Fibroblast of lung (primary cell): ENCODE measurements at regions not wholly inside any gene's neighbourhood (a gene's known extent, or its start where the extent isn't known, plus 50 kb on each side); places are given as distances from the start of the nearest gene placed in this dataset.
A peak's percentile ranks its signal among the peaks of the same experiment; 100 is the strongest.

Experiments used
- DNase-seq, 2 donors: peaks; one replicate each; pipeline versions ENCODE4 v3.0.0 to v3.0.0-alpha.2; 2010; ENCODE audit warnings: low read depth in 2 of 2
- H2AFZ ChIP-seq: 2 replicates; pipeline ENCODE4 v1.5.1; 2012; ENCODE audit warnings: low read length, control low read depth, inconsistent platforms
- H3K27ac ChIP-seq: 2 replicates; pipeline ENCODE4 v1.5.1; 2011; ENCODE audit warnings: low read length, control low read depth; ENCODE audit not compliant: insufficient read depth
- H3K27me3 ChIP-seq: 2 replicates; pipeline ENCODE4 v1.5.1; 2011; ENCODE audit warnings: mild to moderate bottlenecking, low read length; ENCODE audit not compliant: control insufficient read depth, insufficient read depth
- H3K36me3 ChIP-seq: 2 replicates; pipeline ENCODE4 v1.5.1; 2011; ENCODE audit warnings: low read length; ENCODE audit not compliant: control insufficient read depth, insufficient read depth
- H3K4me1 ChIP-seq: 2 replicates; pipeline ENCODE4 v1.5.1; 2011; ENCODE audit warnings: low read length; ENCODE audit not compliant: control insufficient read depth, insufficient read depth; ENCODE audit errors: extremely low read depth
- H3K4me2 ChIP-seq: 2 replicates; pipeline ENCODE4 v1.5.1; 2011; ENCODE audit warnings: low read length, control low read depth; ENCODE audit not compliant: insufficient read depth; ENCODE audit errors: extremely low read depth
- H3K4me3 ChIP-seq, 4 experiments: fragments of 200-600 bp in 1 of 4; sonication (generic) in 1 of 4; replicated peaks in 1 of 4; 2 replicates each; pipeline ENCODE4 v1.5.1; 2011 to 2016; ENCODE audit warnings: low read length in 4 of 4, low read depth in 3 of 4, mild to moderate bottlenecking in 3 of 4, control low read depth in 2 of 4, inconsistent platforms in 1 of 4, mixed read lengths in 1 of 4; ENCODE audit not compliant: insufficient read depth in 1 of 4; ENCODE audit errors: control extremely low read depth in 1 of 4
- H3K79me2 ChIP-seq: 2 replicates; pipeline ENCODE4 v1.5.1; 2012; ENCODE audit warnings: mild to moderate bottlenecking, low read length, inconsistent platforms; ENCODE audit not compliant: control insufficient read depth, insufficient read depth
- H3K9ac ChIP-seq: 2 replicates; pipeline ENCODE4 v1.5.1; 2011; ENCODE audit warnings: mild to moderate bottlenecking, low read length, control low read depth; ENCODE audit not compliant: insufficient read depth
- H3K9me3 ChIP-seq: 2 replicates; pipeline ENCODE4 v1.5.1; 2012; ENCODE audit warnings: low read depth, low read length; ENCODE audit not compliant: control insufficient read depth, insufficient read depth
- H4K20me1 ChIP-seq: 2 replicates; pipeline ENCODE4 v1.5.1; 2011; ENCODE audit warnings: low read length; ENCODE audit not compliant: control insufficient read depth, insufficient read depth; ENCODE audit errors: extremely low read depth
- CTCF ChIP-seq, 2 donors: IDR thresholded peaks in 1 of 2; conservative IDR thresholded peaks in 1 of 2; 1 replicate in 1 of 2; 2 replicates in 1 of 2; pipeline ENCODE4 v1.5.1; 2011 to 2012; ENCODE audit warnings: low read length in 2 of 2, control low read depth in 1 of 2, inconsistent platforms in 1 of 2, low read depth in 1 of 2, mild to moderate bottlenecking in 1 of 2
- EZH2 ChIP-seq: IDR thresholded peaks from 2 replicates; pipeline ENCODE4 v1.5.1; 2012; ENCODE audit warnings: low read length, control low read depth, mild to moderate bottlenecking; ENCODE audit errors: missing control alignments

GRCh38 chr2:175838979-175839378, 163.1 kb downstream of the LNPK start:
- no peak overlapping the region for H2AFZ ChIP-seq
- H3K36me3 ChIP-seq, result no peaks in the 10 kb centered on the region
- H3K9ac ChIP-seq, result no peak overlapping the region
- TF ChIP-seq CTCF (conservative IDR thresholded peaks at IDR 0.05 in 1 of 2, IDR thresholded peaks at IDR 0.05 in 1 of 2; ENCODE audit: low read depth in 1 of 2, low read length in 2 of 2) (no peak), EZH2 (no peak)
- no peaks in the 10 kb centered on the region for H4K20me1 ChIP-seq
- no peak for DNase-seq
- no peak overlapping the region for H3K4me2 ChIP-seq
- H3K79me2 ChIP-seq, result no peaks in the 10 kb centered on the region
- H3K27ac ChIP-seq, result no peak overlapping the region
- no peak overlapping the region for H3K4me3 ChIP-seq
- no peaks in the 10 kb centered on the region for H3K9me3 ChIP-seq
- peaks cover 11% of the 10 kb centered on the region for H3K4me1 ChIP-seq
- no peaks in the 10 kb centered on the region for H3K27me3 ChIP-seq

- Histone ChIP-seq H2AFZ (no peak overlapping the region), H3K4me3 (no peak overlapping the region), H3K27ac (no peak overlapping the region), H3K9me3 (no peaks in the 10 kb centered on the region), H4K20me1 (no peaks in the 10 kb centered on the region), H3K4me1 (peaks cover 6% of the 10 kb centered on the region), H3K79me2 (no peaks in the 10 kb centered on the region), H3K27me3 (no peaks in the 10 kb centered on the region), H3K9ac (no peak overlapping the region), H3K36me3 (no peaks in the 10 kb centered on the region), H3K4me2 (peak overlapping the region; percentile 29)
- peak; percentile 87 to 96 for DNase-seq
- no peak for TF ChIP-seq CTCF (conservative IDR thresholded peaks at IDR 0.05 in 1 of 2, IDR thresholded peaks at IDR 0.05 in 1 of 2; ENCODE audit: low read depth in 1 of 2, low read length in 2 of 2)
- no peak for TF ChIP-seq EZH2
Measured at GRCh38 chr2:175837046-175837445, 165.0 kb downstream of the LNPK start.

- Histone ChIP-seq H3K4me1 (peaks cover 6% of the 10 kb centered on the region), H4K20me1 (no peaks in the 10 kb centered on the region), H3K9ac (no peak overlapping the region), H3K36me3 (no peaks in the 10 kb centered on the region), H2AFZ (no peak overlapping the region), H3K79me2 (no peaks in the 10 kb centered on the region), H3K4me2 (no peak overlapping the region), H3K4me3 (no peak overlapping the region), H3K27me3 (no peaks in the 10 kb centered on the region), H3K27ac (no peak overlapping the region), H3K9me3 (no peaks in the 10 kb centered on the region)
- no peak for TF ChIP-seq EZH2
- DNase-seq, result peak in 1 of 2 donors; percentile 63
Measured at GRCh38 chr2:175836361-175836760, 165.7 kb downstream of the LNPK start.
